ENCODE measurements at regions not wholly inside any gene's neighbourhood (a gene's known extent, or its start where the extent isn't known, plus 50 kb on each side); places are given as distances from the start of the nearest gene placed in this dataset.

DNA sequence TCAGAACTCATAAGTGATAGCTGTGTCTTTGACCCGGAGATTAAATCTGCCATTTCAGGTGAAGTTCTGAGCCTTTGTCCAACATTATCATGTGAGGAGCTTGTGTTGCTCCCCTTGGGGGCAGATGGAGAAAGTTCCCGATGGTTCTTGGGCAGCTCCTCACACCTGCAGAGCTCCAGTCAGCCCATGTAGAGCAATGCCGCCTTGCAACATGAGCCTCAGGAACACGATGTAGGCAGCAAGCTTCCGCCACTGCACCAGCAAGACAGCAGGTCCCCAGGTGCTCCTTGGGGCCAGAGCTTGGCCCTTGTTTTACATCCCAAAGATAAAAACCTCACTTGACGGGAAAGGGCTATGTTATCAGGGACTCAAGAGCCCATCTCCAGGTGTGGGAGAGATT is 292.7 kb downstream of the IRX1 start:
- ATAC-seq (ENCODE audit: low FRiP score in 2 of 2) = no peak
- peaks cover 0 to 7% (median 2%) of the 10 kb centered on the region in 4 donors for H3K4me1 ChIP-seq
- H3K9me3 ChIP-seq = no peaks in the 10 kb centered on the region
- no peak overlapping the region for H3K27ac ChIP-seq
- H3K4me3 ChIP-seq = no peak overlapping the region
- 74 to 83% methylated on average over 5 to 6 of the region's 6 CpGs for WGBS, 2 donors
- no peaks in the 10 kb centered on the region for H3K36me3 ChIP-seq
- no peak for DNase-seq
- no peak for TF ChIP-seq POLR2A (IDR thresholded peaks at IDR 0.05)
- TF ChIP-seq POLR2AphosphoS5 (IDR thresholded peaks at IDR 0.05) = no peak
- TF ChIP-seq, protein P1, sequence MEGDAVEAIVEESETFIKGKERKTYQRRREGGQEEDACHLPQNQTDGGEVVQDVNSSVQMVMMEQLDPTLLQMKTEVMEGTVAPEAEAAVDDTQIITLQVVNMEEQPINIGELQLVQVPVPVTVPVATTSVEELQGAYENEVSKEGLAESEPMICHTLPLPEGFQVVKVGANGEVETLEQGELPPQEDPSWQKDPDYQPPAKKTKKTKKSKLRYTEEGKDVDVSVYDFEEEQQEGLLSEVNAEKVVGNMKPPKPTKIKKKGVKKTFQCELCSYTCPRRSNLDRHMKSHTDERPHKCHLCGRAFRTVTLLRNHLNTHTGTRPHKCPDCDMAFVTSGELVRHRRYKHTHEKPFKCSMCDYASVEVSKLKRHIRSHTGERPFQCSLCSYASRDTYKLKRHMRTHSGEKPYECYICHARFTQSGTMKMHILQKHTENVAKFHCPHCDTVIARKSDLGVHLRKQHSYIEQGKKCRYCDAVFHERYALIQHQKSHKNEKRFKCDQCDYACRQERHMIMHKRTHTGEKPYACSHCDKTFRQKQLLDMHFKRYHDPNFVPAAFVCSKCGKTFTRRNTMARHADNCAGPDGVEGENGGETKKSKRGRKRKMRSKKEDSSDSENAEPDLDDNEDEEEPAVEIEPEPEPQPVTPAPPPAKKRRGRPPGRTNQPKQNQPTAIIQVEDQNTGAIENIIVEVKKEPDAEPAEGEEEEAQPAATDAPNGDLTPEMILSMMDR (IDR thresholded peaks at IDR 0.05) = no peak
- no peak for TF ChIP-seq EP300 (IDR thresholded peaks at IDR 0.05)
- no peaks in the 10 kb centered on the region for H3K27me3 ChIP-seq

DNA sequence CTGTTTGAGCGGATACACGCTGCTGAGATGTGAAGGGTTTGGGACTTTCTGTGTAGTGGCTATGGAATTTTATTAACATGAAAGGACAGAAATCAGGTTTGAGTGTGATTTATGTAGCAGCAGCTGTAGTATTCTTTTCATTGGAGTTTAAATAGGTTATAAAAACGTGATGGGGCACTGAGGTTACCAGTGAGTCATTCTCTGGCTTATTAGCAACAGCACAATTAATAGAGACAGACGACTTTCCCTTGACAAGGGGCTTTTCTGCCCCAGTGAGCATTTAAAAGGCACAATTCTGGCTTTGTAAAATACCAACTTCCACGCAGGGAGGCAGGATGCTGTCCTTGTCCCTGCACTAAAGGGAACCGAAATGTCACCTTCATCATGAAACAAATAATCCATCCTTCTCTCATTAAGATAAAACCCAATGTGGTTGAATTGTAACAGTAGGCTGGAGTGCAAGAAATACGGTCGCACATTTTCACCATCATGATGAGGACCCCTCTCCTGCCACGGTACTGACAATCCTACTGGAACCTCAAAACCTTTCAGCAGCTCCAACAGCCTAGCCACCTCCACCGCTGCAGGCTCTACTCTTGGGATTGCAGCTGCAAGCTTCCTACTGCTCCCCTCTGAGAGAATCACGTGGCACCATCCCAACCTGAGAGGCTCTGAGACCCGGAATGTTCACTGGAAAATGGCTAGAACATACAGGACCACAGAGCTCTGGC is 293.9 kb downstream of the IRX1 start:
- TF ChIP-seq POLR2AphosphoS5 (IDR thresholded peaks at IDR 0.05) (no peak), POLR2A (IDR thresholded peaks at IDR 0.05) (no peak), EP300 (IDR thresholded peaks at IDR 0.05) (no peak)
- TF ChIP-seq, protein P1 (IDR thresholded peaks at IDR 0.05) = no peak
- 79 to 83% methylated on average over 10 to 12 of the region's 12 CpGs for WGBS, 2 donors

DNA sequence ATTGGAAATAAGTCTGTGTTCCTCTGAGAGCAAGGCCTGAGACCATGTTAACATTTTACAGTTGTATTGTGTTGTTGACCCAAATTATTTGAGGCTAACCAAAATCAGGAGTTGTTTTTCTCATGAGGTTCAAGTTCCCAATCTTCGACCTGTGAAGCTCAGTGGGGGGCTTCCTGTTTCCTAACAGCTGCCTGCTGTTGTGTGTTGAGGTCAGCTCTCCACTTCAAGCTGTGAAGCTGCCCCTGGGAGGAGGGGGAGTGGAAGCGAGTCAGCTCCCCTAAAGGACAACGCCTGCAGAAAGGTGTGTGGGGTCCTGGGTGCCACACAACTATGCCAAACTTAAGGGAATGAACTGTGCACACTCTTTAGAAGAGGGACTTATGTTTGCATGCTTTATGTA is 295.5 kb downstream of the IRX1 start:
- no peaks in the 10 kb centered on the region for H3K36me3 ChIP-seq
- no peak for TF ChIP-seq EP300 (IDR thresholded peaks at IDR 0.05)
- no peak for TF ChIP-seq POLR2AphosphoS5 (IDR thresholded peaks at IDR 0.05)
- no peak for TF ChIP-seq POLR2A (IDR thresholded peaks at IDR 0.05)
- TF ChIP-seq, protein P1 (IDR thresholded peaks at IDR 0.05) = no peak
- H3K9me3 ChIP-seq = no peaks in the 10 kb centered on the region
- H3K27ac ChIP-seq = no peak overlapping the region
- H3K4me3 ChIP-seq = no peak overlapping the region
- no peaks in the 10 kb centered on the region for H3K27me3 ChIP-seq
- DNase-seq (no peak), ATAC-seq (ENCODE audit: low FRiP score in 2 of 2) (no peak)
- WGBS, 2 donors = 37 to 48% methylated on average over 3 of the region's 3 CpGs
- peaks cover 0 to 7% (median 2%) of the 10 kb centered on the region in 4 donors for H3K4me1 ChIP-seq

More for the DNA sequence above, 293.9 kb downstream of the IRX1 start:
- Histone ChIP-seq H3K27me3 (no peaks in the 10 kb centered on the region), H3K9me3 (no peaks in the 10 kb centered on the region), H3K4me1 (peaks cover 0 to 7% (median 2%) of the 10 kb centered on the region in 4 donors), H3K27ac (no peak overlapping the region), H3K36me3 (no peaks in the 10 kb centered on the region), H3K4me3 (no peak overlapping the region)
- ATAC-seq (ENCODE audit: low FRiP score in 2 of 2) (no peak), DNase-seq (no peak)

DNA sequence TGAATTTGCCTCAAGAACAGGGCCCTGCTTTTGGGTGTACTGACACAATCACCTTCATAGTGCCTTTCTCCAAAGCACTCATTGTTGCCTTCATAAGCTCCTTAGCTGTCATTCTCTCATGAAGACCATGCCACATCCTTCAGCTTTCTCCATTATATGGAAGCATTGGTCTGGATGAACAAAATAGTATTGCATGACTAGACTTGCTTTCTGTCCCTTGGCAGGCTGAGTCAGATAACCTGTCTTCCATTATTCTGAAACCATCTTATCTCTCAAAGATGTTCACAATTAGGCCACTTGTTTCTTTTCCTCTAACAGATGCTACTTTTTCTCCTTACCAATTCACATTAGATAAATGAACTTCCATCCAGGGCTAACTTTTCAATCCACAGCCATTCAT is 297.9 kb downstream of the IRX1 start:
- no peaks in the 10 kb centered on the region for H3K27me3 ChIP-seq
- ATAC-seq (ENCODE audit: low FRiP score in 2 of 2) = no peak
- no peak overlapping the region for H3K27ac ChIP-seq
- H3K4me3 ChIP-seq = no peak overlapping the region
- no peaks in the 10 kb centered on the region for H3K36me3 ChIP-seq
- no peaks in the 10 kb centered on the region for H3K4me1 ChIP-seq
- DNase-seq = no peak
- no peak for TF ChIP-seq POLR2AphosphoS5 (IDR thresholded peaks at IDR 0.05)
- no peak for TF ChIP-seq POLR2A (IDR thresholded peaks at IDR 0.05)
- no peak for TF ChIP-seq EP300 (IDR thresholded peaks at IDR 0.05)
- TF ChIP-seq, protein P1 (IDR thresholded peaks at IDR 0.05) = no peak
- H3K9me3 ChIP-seq = no peaks in the 10 kb centered on the region

DNA sequence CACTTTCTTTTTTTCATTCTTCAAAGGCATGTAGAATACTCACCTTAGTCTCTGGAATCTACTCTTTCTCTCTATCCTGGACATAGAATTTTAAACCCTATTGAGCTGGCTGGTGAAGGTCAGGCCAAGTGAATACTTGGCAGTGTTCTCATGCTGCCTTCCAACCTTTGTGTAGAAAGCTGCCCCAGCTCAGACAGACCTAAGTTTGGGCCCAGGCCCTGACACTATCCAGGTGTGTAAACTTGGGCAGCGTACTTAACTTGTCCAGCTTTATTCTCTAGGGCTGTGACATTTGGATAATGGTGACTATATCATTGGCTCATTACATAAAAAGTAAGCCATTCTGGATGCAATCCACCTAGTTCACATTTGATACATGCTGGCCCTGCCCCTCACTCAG is 298.3 kb downstream of the IRX1 start:
- WGBS, 2 donors = 100% methylated on average over 1 of the region's 1 CpG
- TF ChIP-seq, protein P1 (IDR thresholded peaks at IDR 0.05) = no peak
- TF ChIP-seq POLR2AphosphoS5 (IDR thresholded peaks at IDR 0.05) (no peak), POLR2A (IDR thresholded peaks at IDR 0.05) (no peak), EP300 (IDR thresholded peaks at IDR 0.05) (no peak)
- no peak for DNase-seq

More for the DNA sequence above, 298.3 kb downstream of the IRX1 start:
- no peak overlapping the region for H3K4me3 ChIP-seq
- H3K9me3 ChIP-seq = no peaks in the 10 kb centered on the region
- ATAC-seq (ENCODE audit: low FRiP score in 2 of 2) = no peak
- H3K27ac ChIP-seq = no peak overlapping the region
- no peaks in the 10 kb centered on the region for H3K4me1 ChIP-seq
- no peaks in the 10 kb centered on the region for H3K36me3 ChIP-seq
- H3K27me3 ChIP-seq = no peaks in the 10 kb centered on the region
